Central memory CD4-positive, alpha-beta T cell (primary cell): ENCODE measurements at regions not wholly inside any gene's neighbourhood (a gene's known extent, or its start where the extent isn't known, plus 50 kb on each side); places are given as distances from the start of the nearest gene placed in this dataset.
"Not testable (repeated sequence)": the region's sequence is repeated elsewhere in the genome, so short reads cannot be mapped to it uniquely, and the experiment has no call there.

Source experiments
- DNase-seq: peaks from one replicate; pipeline ENCODE4 v3.0.0; 2022

DNA sequence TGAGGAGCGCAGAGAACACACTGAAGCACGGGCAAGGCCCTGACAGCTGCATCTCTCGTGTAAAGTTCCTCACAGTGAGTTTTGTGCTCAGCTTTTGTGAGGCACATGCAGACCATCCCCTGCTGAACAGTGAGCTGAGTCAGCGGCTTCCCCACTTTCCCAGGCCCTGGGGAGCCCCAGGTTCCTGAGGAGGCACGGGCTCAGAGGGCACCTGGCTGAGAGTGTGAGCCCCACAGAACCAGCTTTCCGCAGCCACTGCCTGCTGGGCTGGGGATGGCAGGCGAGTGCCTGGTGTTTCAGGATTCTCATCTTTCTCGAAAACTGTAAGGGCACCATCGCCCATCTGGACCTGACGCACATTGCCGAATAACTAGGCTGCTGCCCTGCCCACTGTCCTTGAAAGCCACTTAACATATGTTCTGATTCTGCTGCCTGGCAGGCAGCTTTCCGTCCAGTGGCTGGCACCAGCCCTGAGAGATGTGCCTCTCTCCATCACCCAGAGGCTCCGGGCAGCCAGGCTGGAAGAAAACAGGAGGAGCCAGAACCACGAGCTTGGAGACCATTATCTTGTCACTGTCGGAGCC is 266.7 kb upstream of the FOXF1 start:
- no peak for DNase-seq

DNA sequence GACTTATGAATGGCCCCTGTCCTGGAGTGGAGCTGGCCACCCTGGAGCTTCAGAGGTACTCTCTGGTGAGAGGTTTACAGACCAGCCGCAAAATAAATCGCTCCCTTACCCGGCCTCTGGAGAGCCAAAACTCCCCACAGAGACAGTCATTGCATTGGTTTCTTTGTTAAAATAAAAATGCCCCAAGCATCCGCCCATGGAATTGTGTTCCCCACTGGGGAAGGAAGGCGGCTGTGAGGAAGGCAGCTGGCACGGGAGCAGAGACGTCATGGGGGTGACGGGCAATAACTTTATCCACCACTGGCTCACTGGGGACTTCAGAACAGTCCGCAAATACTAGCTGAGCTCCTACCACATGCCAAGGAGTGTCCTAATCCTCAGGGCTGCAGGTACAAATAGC is 266.2 kb upstream of the FOXF1 start:
- no peak for DNase-seq

DNA sequence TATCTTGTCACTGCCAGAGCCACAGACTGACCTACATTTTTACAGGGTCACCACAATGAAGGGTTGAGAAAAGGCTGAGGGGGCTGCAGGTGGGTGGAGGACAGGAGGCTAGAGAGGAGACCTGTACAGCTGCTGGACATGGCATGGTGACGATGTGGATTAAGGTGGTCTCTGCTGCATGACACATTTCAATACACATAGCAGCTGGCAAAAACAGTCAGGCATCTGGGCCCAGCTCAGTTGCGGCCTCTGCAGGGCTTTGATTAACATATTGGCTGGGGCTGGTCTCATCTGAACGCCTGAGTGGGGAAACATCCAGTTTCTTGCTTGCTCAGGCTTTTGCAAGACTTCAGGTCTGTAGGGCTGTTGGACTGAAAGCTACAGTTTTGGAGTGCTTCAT is 265.4 kb upstream of the FOXF1 start:
- no peak for DNase-seq

DNA sequence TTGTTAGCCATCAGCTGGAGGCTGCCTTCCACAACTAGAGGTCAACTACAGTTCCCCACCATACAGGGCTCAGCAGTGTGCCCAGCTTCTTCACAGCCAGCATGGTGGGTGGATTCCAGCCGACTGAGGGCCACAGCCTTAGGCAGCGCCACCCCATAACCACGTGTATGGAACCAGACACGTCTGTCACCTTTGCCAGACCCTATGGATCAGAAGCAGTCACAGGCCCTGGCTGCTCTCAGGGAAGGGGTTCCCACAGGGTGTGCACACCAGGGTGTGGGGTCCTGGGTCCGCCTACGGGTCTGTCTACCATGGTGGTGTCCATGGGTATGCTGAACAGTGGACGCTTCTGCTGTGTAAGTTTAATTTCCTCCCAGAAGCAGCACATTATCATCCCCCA is 265.0 kb upstream of the FOXF1 start:
- DNase-seq: no peak

DNA sequence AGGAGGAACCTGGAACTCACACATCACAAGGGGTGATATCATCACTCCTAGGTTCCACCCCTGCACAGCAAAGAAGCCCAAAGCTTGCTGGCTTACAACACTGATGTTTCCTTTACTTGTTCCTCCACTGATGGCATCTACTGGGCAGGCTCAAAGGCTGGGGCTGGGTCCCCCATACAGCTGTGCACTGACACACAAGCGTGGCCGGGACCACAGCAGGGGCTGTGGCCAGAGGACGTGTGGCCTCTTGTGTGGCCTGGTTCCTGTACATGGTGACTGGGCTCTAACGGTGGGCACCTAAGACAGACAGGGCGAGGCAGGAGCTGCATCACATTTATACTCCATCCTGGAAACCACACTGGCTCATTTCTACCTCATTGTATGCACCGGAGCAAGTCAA is 264.4 kb upstream of the FOXF1 start:
- no peak for DNase-seq

DNA sequence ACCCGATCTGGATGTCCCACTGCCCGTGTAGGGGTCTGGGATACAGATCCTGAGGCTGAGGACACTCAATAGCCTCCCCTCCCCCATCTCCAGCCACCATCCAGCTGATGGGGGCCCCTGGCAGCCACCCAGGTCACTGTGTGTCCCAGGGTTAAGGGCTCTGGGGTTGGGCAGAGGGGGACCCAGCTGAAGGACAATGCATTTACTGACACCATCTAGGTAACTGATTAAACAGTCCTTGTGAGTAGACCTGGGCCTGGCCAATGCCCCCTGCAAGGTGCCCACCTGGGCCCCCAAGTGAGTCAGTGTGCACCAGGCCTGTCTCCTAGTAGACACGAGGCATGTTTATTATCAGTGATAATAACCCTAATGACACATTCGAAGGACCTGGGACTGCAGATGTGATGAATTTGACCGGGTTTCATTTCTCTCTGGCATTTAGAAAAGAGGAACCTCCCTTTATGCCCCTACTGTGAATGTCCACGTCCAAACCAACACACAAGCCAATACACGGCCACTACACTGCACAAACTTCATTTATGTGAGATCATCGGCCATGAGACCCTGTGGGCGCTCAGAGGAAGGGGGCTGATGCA is 261.9 kb upstream of the FOXF1 start:
- no peak for DNase-seq

DNA sequence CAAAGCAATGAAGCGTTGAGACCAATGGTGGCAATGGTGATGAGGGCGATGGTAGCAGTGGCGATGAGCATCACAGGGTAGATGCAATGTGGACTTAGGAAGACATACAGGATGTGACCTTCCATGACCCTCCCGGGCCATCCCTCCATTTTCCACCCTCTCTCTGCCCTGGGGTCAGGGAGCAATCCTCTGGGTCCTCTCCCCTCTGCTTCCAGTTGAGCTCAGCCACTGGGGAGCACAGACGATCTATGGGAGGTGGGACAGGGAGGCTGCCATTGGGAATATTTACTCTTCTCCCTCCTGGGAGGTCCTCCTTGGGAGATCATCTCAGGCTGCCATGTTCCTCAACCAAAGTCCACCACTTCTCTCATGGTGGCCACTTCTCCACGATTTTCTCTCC is 260.7 kb upstream of the FOXF1 start:
- DNase-seq: no peak

DNA sequence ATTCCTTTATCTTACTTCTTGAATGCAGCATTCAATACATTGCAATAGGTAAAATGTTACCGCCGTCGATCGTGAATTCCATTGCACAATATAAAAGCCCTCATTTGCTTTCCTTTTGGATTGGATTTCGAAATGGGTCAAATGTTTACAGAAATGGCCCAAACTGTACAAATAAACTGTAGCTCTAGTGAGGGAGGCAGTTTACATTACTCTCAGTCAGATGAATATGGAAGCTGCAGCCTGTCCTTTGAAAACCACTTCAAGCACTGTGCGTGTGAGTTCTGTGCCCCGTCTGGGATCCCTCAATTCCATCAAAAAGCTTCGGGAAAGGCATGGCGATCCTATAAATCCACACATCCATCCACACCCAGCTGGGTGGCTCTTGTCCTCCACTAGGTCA is 258.6 kb upstream of the FOXF1 start:
- no peak for DNase-seq

DNA sequence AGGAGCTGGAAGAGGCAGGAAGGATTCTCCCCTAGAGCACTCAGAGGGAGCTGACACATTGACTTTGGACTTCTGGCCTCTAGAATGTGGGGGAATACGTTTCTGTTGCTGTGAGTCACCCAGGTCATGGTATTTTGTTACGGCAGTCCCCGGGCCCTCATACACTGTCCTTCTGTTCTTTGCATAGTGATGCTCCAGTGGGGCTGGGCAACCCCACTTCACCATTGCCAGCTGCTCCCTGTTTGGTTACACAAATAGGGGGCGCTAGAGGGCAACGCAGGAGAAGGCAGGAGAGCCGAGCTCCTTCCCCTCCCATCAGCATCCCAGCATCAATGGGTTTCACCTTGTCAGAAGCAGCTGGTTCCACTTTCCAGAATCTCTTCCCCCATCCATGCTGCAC is 257.7 kb upstream of the FOXF1 start:
- DNase-seq: no peak

DNA sequence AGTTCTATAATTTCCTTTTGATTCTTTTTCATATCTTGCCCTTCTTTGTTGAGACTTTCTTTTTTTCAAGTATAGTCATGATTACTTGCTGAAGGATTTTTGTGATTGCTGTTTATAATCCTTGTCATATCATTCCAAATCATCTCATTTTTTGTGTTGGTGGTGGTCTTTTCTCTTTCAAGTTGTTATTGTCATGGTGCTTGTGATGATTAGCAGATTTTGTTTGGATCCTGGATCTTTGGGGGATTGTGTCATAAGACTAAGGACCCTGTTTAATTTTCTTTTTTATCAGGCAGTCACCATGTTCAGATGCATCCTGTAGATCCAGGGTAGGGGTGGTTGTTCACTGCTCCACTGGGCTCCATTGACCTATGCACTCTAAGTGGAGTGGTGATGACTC is 254.4 kb upstream of the FOXF1 start:
- no peak for DNase-seq

DNA sequence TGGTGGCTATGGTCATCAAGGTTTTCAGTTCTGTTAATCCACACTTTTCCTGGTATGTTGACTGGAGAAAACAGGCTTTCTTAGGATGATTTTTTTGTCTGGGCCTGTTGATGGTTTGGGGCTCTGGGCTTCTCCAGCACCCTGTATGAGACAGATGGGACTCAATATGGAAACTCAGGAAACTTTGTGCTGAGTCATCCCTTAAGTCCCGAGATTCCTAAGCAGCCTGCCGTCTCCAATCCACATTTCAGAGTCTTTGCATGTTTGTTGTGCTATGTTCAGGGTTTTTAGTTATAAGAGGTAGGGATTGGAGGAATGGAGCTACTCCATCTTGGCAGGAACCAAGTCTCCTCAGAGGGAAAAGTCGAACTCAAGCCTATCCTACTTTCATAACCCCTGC is 253.3 kb upstream of the FOXF1 start:
- no peak for DNase-seq

DNA sequence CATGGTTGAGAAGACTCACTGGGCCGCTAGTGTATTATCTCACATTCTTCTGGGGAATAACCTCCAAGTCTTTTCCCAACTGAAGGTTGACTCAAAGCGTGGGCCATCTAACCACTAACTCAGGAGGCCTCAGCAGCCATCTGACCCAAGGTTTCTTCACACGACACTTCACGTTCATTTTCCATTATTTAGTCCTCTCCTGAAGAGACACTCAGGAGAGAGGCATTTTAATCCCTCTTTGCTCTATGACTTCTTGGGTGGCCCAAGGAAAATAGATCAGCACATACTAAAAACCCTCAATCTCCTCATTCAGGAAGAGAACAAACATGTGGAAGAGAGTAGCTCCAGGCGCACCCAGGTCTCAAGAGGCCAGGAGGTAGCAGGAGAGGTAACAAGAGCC is 252.8 kb upstream of the FOXF1 start:
- no peak for DNase-seq

DNA sequence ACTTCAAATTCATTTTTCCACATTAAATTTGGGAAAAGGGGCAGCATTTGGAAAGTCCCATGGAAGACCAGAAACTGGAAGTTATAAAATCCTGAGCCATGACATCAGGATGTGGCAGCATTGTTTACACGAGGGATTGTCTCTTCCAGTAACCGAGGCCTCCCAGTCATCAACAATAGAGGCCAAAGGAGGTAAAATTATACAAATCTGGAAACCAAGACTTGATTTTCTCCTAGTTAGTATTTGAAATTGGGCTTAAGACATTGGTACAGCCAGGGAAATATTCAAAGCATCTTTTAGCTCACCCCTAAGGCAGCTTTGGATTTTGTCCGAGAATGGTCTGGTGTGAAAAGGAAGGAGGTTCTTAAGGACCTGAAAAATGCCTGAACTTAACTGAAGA is 251.6 kb upstream of the FOXF1 start:
- DNase-seq: no peak

DNA sequence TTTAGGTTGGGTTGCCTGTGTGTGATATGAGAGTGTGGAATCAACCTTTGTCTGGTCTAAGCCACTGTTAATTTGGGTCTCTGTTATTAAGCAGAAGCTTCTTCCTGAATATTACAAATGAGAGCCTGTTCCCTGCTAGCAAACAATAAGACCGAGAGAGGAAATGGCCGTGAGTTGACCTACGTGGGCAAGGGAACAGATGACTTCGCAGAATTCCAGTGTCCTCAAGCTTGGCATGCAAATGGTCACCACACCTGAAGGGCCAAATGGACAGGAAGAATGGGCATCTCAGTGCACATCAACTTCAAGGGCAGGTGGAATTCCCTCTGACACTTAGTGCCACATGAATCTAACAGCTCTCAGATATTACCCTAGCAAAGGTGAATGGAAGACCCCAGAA is 250.8 kb upstream of the FOXF1 start:
- DNase-seq: no peak

DNA sequence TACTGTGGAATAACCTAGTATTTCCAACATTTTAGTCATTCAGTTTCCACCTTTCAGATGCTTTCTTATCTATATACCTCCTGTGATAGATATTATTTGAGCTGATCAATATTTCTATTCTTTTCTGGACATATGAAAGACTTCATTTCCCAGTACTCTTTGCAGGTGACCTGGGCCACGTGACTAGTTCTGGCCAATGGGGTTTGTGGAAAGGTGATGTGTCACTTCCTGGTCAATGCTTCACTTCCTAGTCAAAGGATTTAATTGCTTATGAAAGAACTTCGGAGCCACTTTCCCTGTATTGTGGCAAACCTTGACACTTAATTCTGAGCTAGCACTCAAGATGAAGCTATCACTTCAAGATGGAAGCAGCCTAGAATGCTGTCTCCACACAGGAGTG is 248.9 kb upstream of the FOXF1 start:
- DNase-seq: no peak

DNA sequence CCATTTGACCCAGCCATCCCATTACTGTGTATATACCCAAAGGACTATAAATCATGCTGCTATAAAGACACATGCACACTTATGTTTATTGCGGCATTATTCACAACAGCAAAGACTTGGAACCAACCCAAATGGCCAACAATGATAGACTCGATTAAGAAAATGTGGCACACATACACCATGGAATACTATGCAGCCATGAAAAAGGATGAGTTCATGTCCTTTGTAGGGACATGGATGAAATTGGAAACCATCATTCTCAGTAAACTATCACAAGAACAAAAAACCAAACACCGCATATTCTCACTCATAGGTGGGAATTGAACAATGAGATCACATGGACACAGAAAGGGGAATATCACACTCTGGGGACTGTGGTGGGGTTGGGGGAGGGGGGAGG is 242.7 kb upstream of the FOXF1 start:
- not testable (repeated sequence) for DNase-seq

DNA sequence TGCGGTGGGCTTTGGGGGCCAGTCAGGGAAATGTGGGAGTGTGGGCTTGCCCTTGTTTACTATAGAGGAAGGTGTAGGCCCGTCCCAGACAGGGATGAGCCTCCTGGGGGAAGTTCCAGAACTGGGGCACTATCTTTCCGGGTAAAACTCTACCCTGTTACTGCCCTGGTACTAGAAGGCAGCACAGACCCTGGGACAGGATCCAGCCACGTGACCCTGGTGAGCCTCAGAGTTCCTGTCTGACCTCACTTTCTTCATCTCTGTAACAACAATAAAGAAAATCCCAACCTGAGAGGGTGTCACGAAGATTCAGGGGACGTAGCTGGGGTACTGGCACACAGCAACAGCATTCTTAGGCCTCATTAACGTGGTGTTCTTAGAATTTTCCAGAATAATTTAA is 239.6 kb upstream of the FOXF1 start:
- no peak for DNase-seq

DNA sequence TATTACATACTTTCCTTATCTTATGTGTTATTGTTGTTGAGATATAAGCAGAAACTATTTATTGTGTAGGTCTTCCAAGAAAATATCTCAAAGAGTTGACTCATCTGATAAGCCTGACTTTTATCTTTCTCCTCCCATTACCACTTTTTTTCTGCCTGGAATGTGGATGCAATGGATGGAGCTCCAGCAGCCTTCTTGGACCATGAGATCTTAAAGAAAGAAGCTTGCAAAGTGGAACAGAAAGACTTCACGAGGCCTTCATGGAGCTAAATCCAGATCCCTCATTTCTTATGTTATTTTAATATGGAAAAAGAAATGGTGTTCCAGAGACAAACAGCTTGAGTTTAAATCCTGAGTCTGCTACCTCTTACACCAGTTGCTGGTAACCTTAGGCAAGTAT is 237.6 kb upstream of the FOXF1 start:
- no peak for DNase-seq

DNA sequence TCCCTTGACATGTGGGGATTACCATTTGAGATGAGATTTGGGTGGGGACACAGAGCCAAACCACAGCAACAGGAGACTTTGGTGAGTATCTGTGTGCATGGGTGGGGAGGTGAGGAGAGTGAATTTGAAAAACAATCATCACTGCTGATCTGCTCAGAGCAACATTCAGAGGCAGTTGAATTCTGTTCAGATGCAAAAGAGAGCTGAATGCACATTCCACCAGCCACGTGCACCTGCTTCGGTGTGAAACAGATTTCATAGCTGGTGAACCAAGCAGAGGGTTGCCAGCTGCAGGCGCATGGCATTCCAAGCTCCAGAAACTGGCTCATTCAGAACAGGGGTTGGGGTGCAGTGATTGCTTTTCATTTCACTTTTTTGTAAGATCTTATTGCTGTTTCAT is 233.1 kb upstream of the FOXF1 start:
- no peak for DNase-seq

DNA sequence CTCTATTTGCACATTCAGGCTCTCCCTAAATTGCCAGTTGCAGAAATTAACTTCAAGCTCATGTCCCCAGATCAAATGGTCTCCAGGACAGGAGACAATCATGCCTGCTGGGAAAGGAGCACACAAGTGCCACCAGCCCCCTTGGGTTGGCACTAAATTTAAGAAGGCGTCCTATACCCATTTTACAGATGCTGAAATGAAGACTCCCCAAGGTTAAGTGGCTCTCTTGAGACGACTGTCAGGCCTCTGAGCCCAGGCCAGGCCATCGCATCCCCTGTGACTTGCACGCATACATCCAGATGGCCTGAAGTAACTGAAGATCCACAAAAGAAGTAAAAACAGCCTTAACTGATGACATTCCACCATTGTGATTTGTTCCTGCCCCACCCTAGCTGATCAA is 232.5 kb upstream of the FOXF1 start:
- DNase-seq: not testable (repeated sequence)

DNA sequence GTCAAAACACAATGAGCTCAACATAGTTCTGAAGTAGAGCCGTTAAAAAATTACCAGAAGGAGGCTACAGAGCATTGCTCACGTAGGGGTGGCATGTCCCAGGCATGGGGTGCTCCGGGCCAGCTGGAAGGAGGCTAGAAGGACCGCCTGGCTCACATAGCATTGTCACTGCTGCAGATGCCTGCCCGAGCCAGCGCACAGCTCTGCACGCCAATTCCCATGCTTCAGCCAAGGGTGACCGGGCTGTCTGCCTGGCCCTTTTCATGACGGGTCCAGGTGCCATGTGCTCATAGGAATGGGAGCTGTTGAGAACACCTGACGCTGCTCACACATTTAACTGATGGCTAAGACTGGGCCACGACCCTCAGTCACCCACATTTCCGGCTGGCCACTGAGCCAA is 228.9 kb upstream of the FOXF1 start:
- no peak for DNase-seq

DNA sequence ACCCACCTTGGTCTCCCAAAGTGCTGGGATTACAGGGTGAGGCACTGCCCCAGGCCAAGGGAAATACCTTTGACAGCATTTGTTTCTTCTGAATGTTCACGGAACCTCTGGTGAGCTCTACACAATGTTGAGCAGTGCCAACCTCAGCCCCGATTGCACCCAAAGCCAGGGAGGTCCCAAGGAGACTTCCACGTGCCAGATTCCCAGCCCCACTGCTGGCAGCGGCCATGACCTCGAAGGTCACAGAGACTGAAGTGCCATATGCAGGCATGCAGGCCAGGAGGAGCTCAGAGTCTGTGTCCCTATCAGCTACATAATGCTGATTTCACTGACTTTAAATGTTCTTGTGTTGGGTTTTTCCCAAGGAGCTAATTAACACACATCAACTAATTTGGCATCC is 226.4 kb upstream of the FOXF1 start:
- no peak for DNase-seq

DNA sequence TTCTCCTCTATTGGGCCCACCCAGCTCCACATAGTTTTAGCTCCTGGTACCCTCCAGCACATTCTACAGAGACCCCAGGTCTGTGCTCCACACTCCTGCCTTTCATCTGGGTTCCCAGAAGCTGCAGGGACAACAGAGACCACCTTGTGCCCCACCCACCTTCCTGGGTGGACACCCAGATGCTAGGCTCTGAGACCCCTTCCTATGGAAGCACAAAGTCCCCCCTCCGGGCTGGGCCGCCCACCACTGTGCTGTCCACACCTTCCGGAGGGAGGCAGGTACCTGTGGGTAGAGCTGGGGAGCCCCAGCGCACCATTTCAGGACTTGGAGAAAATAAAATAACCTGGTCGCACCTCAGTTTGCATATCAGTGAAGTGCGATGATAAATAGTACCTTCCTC is 224.9 kb upstream of the FOXF1 start:
- no peak for DNase-seq

DNA sequence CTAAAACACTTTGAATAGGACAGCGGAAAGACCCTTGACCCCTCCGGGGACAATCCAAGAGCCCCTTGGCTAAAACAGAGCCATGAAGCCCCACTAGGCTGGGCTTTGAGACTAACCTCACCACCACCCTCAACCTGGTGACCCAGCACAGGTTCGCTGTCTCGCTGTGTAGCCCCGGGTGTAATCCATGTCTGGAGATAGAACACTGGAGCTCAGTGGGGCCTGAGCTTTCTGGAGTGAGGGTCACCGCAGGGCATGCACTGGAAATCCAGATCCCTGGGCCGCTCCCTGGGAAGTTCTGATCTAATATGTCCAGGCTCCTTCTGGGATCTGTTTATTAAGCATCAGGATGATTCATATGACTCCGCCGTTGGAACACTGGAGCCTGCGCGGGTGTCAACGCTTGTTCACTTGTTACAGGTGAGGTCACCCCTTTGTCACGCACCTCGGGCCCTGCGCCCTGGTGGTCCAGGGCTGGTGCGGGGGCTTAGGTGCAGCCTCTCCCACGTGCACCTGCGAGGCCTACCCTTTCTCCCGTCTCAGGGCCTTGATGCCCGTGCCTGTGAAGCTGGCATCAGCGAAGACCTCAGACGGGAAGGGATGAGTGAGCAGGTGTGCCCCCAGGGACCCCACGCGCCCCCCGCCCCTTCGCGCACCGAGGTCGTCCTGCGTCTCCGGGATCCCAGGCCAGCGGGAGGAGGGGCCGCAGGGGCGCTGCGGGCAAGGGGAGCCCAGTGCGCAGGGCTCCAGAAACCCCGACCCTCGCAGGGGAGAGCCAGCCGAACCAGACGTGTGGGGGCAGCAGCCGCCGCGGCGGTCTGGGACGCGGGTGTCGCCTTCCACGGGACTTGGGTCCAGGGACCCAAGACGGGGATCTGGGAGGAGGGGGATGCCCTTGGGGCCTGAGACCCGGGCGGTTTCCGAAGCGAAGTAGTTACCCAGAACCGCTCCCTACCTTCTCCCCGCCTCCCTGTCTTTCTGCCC is 224.1 kb upstream of the FOXF1 start:
- DNase-seq: no peak
